ENCODE measurements at regions not wholly inside any gene's neighbourhood (a gene's known extent, or its start where the extent isn't known, plus 50 kb on each side); places are given as distances from the start of the nearest gene placed in this dataset.

GRCh38 chr12:67568055-67568454 is 80.5 kb upstream of the DYRK2 start:
- Histone ChIP-seq H3K4me3 (no peak overlapping the region), H3K4me1 (no peaks in the 10 kb centered on the region), H3K36me3 (no peaks in the 10 kb centered on the region), H3K9me3 (peaks cover 0 to 10% (median 7%) of the 10 kb centered on the region in 3 donors), H3K27me3 (no peaks in the 10 kb centered on the region), H3K27ac (no peak overlapping the region)
- no peak for DNase-seq
- no peak for TF ChIP-seq CTCF (IDR thresholded peaks at IDR 0.05)
- intact Hi-C loops (cut with DNase I; ENCODE audit: low total_unique reads): no loop called here

- no peaks in the 10 kb centered on the region for H3K9me3 ChIP-seq
- no peaks in the 10 kb centered on the region for H3K36me3 ChIP-seq
- TF ChIP-seq CTCF (IDR thresholded peaks at IDR 0.05): no peak
- H3K4me1 ChIP-seq: no peaks in the 10 kb centered on the region
- no peak overlapping the region for H3K27ac ChIP-seq
- no peaks in the 10 kb centered on the region for H3K27me3 ChIP-seq
- DNase-seq: no peak
- H3K4me3 ChIP-seq: no peak overlapping the region
- intact Hi-C loops (cut with DNase I; ENCODE audit: low total_unique reads): no loop called here
Observed at GRCh38 chr12:67572492-67572891, 76.1 kb upstream of the DYRK2 start.

- Histone ChIP-seq H3K27me3 (no peaks in the 10 kb centered on the region), H3K4me3 (no peak overlapping the region), H3K4me1 (no peaks in the 10 kb centered on the region), H3K36me3 (no peaks in the 10 kb centered on the region), H3K27ac (no peak overlapping the region), H3K9me3 (no peaks in the 10 kb centered on the region)
- intact Hi-C loops (cut with DNase I; ENCODE audit: low total_unique reads): no loop called here
- no peak for TF ChIP-seq CTCF (IDR thresholded peaks at IDR 0.05)
- no peak for DNase-seq
Observed at GRCh38 chr12:67573566-67573965, 75.0 kb upstream of the DYRK2 start.

- intact Hi-C loops (cut with DNase I; ENCODE audit: low total_unique reads): no loop called here
- TF ChIP-seq CTCF (IDR thresholded peaks at IDR 0.05): no peak
Observed at GRCh38 chr12:67578976-67579661, 69.4 kb upstream of the DYRK2 start.

GRCh38 chr12:67579662-67580003 is 68.9 kb upstream of the DYRK2 start:
- H3K4me1 ChIP-seq: peaks cover 0 to 4% (median 0%) of the 10 kb centered on the region in 4 donors
- no peak overlapping the region for H3K27ac ChIP-seq
- no peak for TF ChIP-seq CTCF (IDR thresholded peaks at IDR 0.05)
- no peaks in the 10 kb centered on the region for H3K9me3 ChIP-seq
- no peaks in the 10 kb centered on the region for H3K27me3 ChIP-seq
- H3K4me3 ChIP-seq: no peak overlapping the region
- intact Hi-C loops (cut with DNase I; ENCODE audit: low total_unique reads): no loop called here
- H3K36me3 ChIP-seq: no peaks in the 10 kb centered on the region
- no peak for DNase-seq

More at GRCh38 chr12:67578976-67579661, 69.4 kb upstream of the DYRK2 start:
- Histone ChIP-seq H3K9me3 (no peaks in the 10 kb centered on the region), H3K36me3 (no peaks in the 10 kb centered on the region), H3K4me1 (peaks cover 0 to 4% (median 0%) of the 10 kb centered on the region in 4 donors), H3K27me3 (no peaks in the 10 kb centered on the region), H3K27ac (no peak overlapping the region), H3K4me3 (no peak overlapping the region)
- DNase-seq: no peak

Data from tibial artery (tissue), 4 donors.